Motor neuron (in vitro differentiated cells): ENCODE measurements at regions not wholly inside any gene's neighbourhood (a gene's known extent, or its start where the extent isn't known, plus 50 kb on each side); places are given as distances from the start of the nearest gene placed in this dataset.

ENCODE experiments used
- ATAC-seq, 8 experiments: fragments of 200-7000 bp; cut with Tn5 transposase; replicated peaks in 6 of 8; 2 replicates each; pipeline ENCODE4 v1.8.0; 2021; ENCODE audit warnings: mild to moderate bottlenecking in 8 of 8, moderate library complexity in 8 of 8
- H3K27ac ChIP-seq, 2 donors: fragments of 250-450 bp; sonication (Bioruptor Pico); 2 replicates each; pipeline ENCODE4 v1.9.0; 2021; ENCODE audit warnings: antibody characterized with exemption in 2 of 2, mild to moderate bottlenecking in 2 of 2, moderate library complexity in 1 of 2
- H3K4me1 ChIP-seq, 2 donors: fragments of 250-450 bp; sonication (Bioruptor Pico); replicated peaks in 1 of 2; 2 replicates each; pipeline ENCODE4 v1.6.1; 2021; ENCODE audit warnings: antibody characterized with exemption in 2 of 2, mild to moderate bottlenecking in 2 of 2, moderate library complexity in 1 of 2
- H3K4me3 ChIP-seq, 5 donors: fragments of 250-450 bp; sonication (Bioruptor Pico); 2 replicates each; pipeline ENCODE4 v1.9.0; 2021; ENCODE audit warnings: antibody characterized with exemption in 5 of 5, mild to moderate bottlenecking in 5 of 5, moderate library complexity in 4 of 5
- WGBS, 10 experiments: fragments of 450-650 bp; shearing (Covaris generic); methylation state at CpG; one replicate each; pipeline ENCODE4 v1.0.0; 2022; 5-methylcytosine and 5-hydroxymethylcytosine counted together
- in situ Hi-C, 9 experiments: fragments of 400-800 bp; cut with MboI; loops; one replicate each; pipeline ENCODE4 v1.15.0; 2021; ENCODE audit warnings: low sequenced_read_pairs in 9 of 9, low pct_unique_long_range_greater_than_20kb in 2 of 9; ENCODE audit not compliant: unreplicated experiment in 9 of 9

- 0 to 73% (median 71%) methylated on average over 2 of the region's 2 CpGs; no CpG with 5 or more reads in 7 of the 10 experiments for WGBS, 10 experiments
- H3K4me1 ChIP-seq = no peaks in the 10 kb centered on the region
- in situ Hi-C loops = no loop called here
- H3K27ac ChIP-seq = no peak overlapping the region
- no peak overlapping the region for H3K4me3 ChIP-seq
- peak in 3 of 8 experiments; percentile 24 to 41 (median 41) for ATAC-seq
These were observed 1231.3 kb upstream of the PRKX start for GRCh38 chrX:4944767-4945166.

GRCh38 chrX:4936315-4936714 is 1222.9 kb upstream of the PRKX start:
- H3K4me1 ChIP-seq = peaks cover 0 to 3% of the 10 kb centered on the region in 2 donors

GRCh38 chrX:4935846-4936245 is 1222.4 kb upstream of the PRKX start:
- Histone ChIP-seq H3K4me3 (no peak overlapping the region), H3K27ac (no peak overlapping the region), H3K4me1 (peaks cover 0 to 3% of the 10 kb centered on the region in 2 donors)
- no peak for ATAC-seq
- WGBS, 10 experiments = 0 to 80% (median 65%) methylated on average over 1 to 2 of the region's 2 CpGs; no CpG with 5 or more reads in 7 of the 10 experiments
- in situ Hi-C loops = no loop called here

More at GRCh38 chrX:4936315-4936714, 1222.9 kb upstream of the PRKX start:
- H3K4me3 ChIP-seq = no peak overlapping the region
- WGBS, 10 experiments = 13 to 100% (median 100%) methylated on average over 1 to 2 of the region's 2 CpGs; no CpG with 5 or more reads in 7 of the 10 experiments
- in situ Hi-C loops = no loop called here
- ATAC-seq = no peak
- no peak overlapping the region for H3K27ac ChIP-seq

- Histone ChIP-seq H3K4me1 (peaks cover 0 to 3% of the 10 kb centered on the region in 2 donors), H3K4me3 (no peak overlapping the region), H3K27ac (no peak overlapping the region)
- WGBS, 10 experiments = 0% methylated on average over 1 to 2 of the region's 2 CpGs; no CpG with 5 or more reads in 7 of the 10 experiments
- ATAC-seq = peak in 1 of 8 experiments; percentile 32
- in situ Hi-C loops = no loop called here
These were observed 1222.0 kb upstream of the PRKX start for GRCh38 chrX:4935401-4935800.

GRCh38 chrX:4932790-4933189 is 1219.3 kb upstream of the PRKX start:
- in situ Hi-C loops = no loop called here
- Histone ChIP-seq H3K4me1 (no peaks in the 10 kb centered on the region), H3K4me3 (no peak overlapping the region), H3K27ac (no peak overlapping the region)
- WGBS, 10 experiments = 0 to 100% (median 90%) methylated on average over 1 to 5 of the region's 5 CpGs; no CpG with 5 or more reads in 4 of the 10 experiments
- ATAC-seq = no peak

- Histone ChIP-seq H3K27ac (no peak overlapping the region), H3K4me3 (no peak overlapping the region), H3K4me1 (no peaks in the 10 kb centered on the region)
- WGBS, 10 experiments = 0 to 95% (median 28%) methylated on average over 1 to 6 of the region's 6 CpGs; no CpG with 5 or more reads in 5 of the 10 experiments
- in situ Hi-C loops = no loop called here
- ATAC-seq = no peak
These were observed 1217.0 kb upstream of the PRKX start for GRCh38 chrX:4930426-4930825.

- Histone ChIP-seq H3K4me3 (no peak overlapping the region), H3K4me1 (no peaks in the 10 kb centered on the region), H3K27ac (no peak overlapping the region)
- in situ Hi-C loops = no loop called here
- no peak for ATAC-seq
- WGBS, 10 experiments = 40 to 100% (median 88%) methylated on average over 1 to 5 of the region's 5 CpGs; no CpG with 5 or more reads in 6 of the 10 experiments
These were observed 1212.5 kb upstream of the PRKX start for GRCh38 chrX:4925911-4926310.

- ATAC-seq = no peak
- Histone ChIP-seq H3K27ac (no peak overlapping the region), H3K4me3 (no peak overlapping the region), H3K4me1 (no peaks in the 10 kb centered on the region)
- in situ Hi-C loops = no loop called here
- 0 to 100% (median 88%) methylated on average over 2 to 5 of the region's 5 CpGs; no CpG with 5 or more reads in 1 of the 10 experiments for WGBS, 10 experiments
These were observed 1195.9 kb upstream of the PRKX start for GRCh38 chrX:4909348-4909747.

- ATAC-seq = no peak
These were observed 1192.1 kb upstream of the PRKX start for GRCh38 chrX:4905576-4905975.

GRCh38 chrX:4881277-4881676 is 1167.8 kb upstream of the PRKX start:
- no peak overlapping the region for H3K4me3 ChIP-seq
- H3K4me1 ChIP-seq = peaks cover 0 to 4% of the 10 kb centered on the region in 2 donors
- in situ Hi-C loops = no loop called here
- WGBS, 10 experiments = 60 to 93% methylated on average over 1 to 2 of the region's 2 CpGs; no CpG with 5 or more reads in 8 of the 10 experiments
- ATAC-seq = peak in 1 of 8 experiments; percentile 57
- H3K27ac ChIP-seq = no peak overlapping the region

More at GRCh38 chrX:4905576-4905975, 1192.1 kb upstream of the PRKX start:
- H3K27ac ChIP-seq = no peak overlapping the region
- in situ Hi-C loops = no loop called here
- no peaks in the 10 kb centered on the region for H3K4me1 ChIP-seq
- 33 to 100% (median 90%) methylated on average over 1 to 6 of the region's 6 CpGs; no CpG with 5 or more reads in 4 of the 10 experiments for WGBS, 10 experiments
- no peak overlapping the region for H3K4me3 ChIP-seq

- 0 to 100% (median 75%) methylated on average over 1 to 2 of the region's 3 CpGs; no CpG with 5 or more reads in 4 of the 10 experiments for WGBS, 10 experiments
- in situ Hi-C loops = no loop called here
- H3K27ac ChIP-seq = no peak overlapping the region
- no peak for ATAC-seq
- no peaks in the 10 kb centered on the region for H3K4me1 ChIP-seq
- H3K4me3 ChIP-seq = no peak overlapping the region
These were observed 1165.2 kb upstream of the PRKX start for GRCh38 chrX:4878640-4879039.

GRCh38 chrX:4876268-4876667 is 1162.8 kb upstream of the PRKX start:
- ATAC-seq = no peak
- H3K4me1 ChIP-seq = no peaks in the 10 kb centered on the region
- in situ Hi-C loops = no loop called here
- 8 to 90% (median 80%) methylated on average over 1 to 3 of the region's 3 CpGs; no CpG with 5 or more reads in 3 of the 10 experiments for WGBS, 10 experiments
- H3K27ac ChIP-seq = no peak overlapping the region
- H3K4me3 ChIP-seq = no peak overlapping the region

GRCh38 chrX:4851534-4851933 is 1138.1 kb upstream of the PRKX start:
- H3K27ac ChIP-seq = no peak overlapping the region
- no peak for ATAC-seq
- in situ Hi-C loops = no loop called here
- H3K4me3 ChIP-seq = no peak overlapping the region
- WGBS, 10 experiments = 79 to 100% (median 94%) methylated on average over 1 to 2 of the region's 2 CpGs; no CpG with 5 or more reads in 6 of the 10 experiments
- no peaks in the 10 kb centered on the region for H3K4me1 ChIP-seq

GRCh38 chrX:4850312-4850711 is 1136.9 kb upstream of the PRKX start:
- in situ Hi-C loops = no loop called here
- 86 to 87% (median 86%) methylated on average over 1 to 2 of the region's 4 CpGs; no CpG with 5 or more reads in 7 of the 10 experiments for WGBS, 10 experiments
- H3K4me3 ChIP-seq = no peak overlapping the region
- no peaks in the 10 kb centered on the region for H3K4me1 ChIP-seq
- no peak overlapping the region for H3K27ac ChIP-seq
- no peak for ATAC-seq
